DMS153 treated with DMSO at 0.1 percent for 48 hours (cell line): ENCODE measurements at regions not wholly inside any gene's neighbourhood (a gene's known extent, or its start where the extent isn't known, plus 50 kb on each side); places are given as distances from the start of the nearest gene placed in this dataset.

Experiments used
- DNase-seq: peaks from one replicate; lab custom pipeline; 2025; ENCODE audit not compliant: unreplicated experiment; lab: John Stamatoyannopoulos, UW

DNA sequence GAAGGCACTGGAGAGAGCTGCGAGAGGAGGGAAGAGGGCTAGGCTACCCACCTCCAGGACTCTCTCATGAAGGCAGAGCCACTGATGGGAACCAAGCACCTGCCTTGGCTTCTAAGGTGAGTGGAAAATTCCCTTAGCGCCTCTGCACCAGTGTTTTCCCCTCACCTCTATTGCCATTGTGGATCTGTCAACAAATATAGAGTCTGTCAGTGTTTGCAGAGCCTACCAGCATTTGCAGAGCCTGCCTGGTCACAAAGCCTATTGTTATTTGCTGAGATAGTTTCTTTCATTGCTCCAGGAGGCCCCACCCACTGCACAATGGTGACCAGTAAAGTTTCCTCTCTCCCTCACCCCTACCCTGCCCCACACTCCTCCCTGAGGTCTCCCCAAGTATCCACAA is 141.9 kb downstream of the MRPL14 start:
- DNase-seq: no peak

GRCh38 chr6:43984442-43985321 is 142.6 kb downstream of the MRPL14 start:
- DNase-seq: no peak

GRCh38 chr6:43983632-43984031 is 143.6 kb downstream of the MRPL14 start:
- DNase-seq: peak; percentile 47

DNA sequence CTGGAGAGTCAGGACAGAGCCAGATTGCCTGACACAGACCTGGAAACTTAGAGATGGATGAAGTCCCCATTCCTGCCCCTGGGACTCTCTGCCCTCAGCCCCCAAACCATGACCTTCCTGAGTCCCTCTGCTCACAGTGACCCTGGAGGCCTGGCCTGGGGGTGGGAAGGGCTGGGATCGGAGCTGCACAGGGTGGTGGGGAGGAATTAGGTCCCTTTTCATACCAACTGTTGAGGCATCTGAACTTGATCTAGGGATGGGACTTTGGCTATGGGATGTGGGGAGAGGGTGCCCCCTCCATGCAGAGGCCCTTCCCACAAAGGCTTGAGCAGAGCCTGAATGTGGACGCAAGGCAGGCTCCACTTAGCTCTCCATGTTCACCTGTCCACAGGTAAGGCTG is 144.1 kb downstream of the MRPL14 start:
- DNase-seq: no peak

DNA sequence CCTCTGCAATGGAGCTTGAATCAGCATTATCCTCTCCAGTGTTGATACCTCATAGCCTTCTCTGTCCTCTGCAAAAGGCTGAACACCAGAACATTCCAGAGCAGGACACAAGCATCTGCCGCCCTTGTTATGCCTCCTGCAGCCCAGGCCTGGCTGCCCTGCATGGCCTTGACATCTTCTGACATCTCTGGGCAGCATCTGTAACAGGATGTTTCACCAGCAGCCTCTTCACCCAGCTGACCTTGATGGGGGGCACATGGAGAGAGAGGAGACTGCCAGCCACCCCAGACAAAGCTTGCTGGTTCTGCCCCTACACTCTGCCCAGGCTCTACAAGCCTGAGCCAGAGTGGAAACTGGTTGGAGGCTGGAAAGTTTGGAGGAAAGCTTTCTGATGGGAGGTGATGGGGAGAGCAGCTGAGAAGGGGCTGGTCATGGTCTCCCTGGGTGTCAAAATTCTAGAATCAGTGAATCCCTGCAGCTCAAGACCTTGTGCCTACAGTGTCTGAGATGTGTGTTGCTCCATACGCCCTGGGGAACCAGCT is 145.1 kb downstream of the MRPL14 start:
- no peak for DNase-seq

DNA sequence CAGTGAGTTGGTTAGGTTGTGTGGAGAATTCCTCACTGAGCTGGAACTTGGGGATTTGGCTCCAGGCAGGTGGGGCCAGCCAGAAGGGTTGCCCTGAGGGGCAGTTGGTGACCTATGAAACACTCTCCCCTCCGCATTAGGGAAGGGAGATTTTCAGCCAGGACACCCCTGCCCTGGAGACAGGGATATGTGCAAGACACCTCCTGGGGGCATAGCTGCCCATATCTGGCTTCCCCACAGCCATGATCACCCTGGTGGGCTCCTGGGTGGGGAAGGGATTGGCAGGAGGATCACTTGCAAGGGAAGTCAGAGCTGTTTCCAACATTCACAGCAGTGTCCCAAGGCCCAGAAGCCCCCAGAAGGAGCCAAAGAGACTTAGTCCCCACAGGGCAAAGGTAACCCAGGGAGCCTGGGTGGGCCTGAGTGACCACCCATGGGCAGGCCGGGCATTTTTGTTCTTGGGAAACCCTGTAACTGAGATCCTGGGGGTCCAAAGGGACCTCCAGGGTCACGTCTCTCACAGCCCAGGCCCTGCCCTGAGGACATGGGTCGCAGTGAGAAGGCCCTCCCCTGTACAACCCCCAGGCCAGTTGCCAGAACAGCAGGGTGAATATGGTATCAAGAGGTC is 145.8 kb downstream of the MRPL14 start:
- no peak for DNase-seq

- no peak for DNase-seq
Measured at GRCh38 chr6:43980004-43980795, 147.1 kb downstream of the MRPL14 start.

DNA sequence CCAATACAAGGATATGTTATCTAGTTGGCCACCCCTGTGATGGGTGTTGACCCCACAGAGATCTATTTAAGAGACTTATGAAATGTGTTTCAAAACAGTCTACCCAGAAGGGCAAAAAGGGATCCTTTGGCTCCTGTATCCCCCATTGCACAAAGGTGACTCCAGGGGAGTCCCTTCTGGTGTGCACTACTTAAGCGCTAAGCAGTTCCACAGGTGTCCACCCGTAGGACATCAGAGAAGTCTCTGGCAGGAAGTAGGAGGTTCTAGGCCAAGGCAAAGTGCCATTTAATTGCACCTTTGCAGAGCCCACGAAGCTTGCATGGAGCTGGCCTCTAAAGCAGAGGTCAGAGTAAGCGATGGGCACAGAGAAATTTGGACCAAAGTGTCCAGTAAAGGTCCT is 147.7 kb downstream of the MRPL14 start:
- DNase-seq: no peak

- DNase-seq: no peak
Measured at GRCh38 chr6:43978473-43979346, 148.5 kb downstream of the MRPL14 start.

DNA sequence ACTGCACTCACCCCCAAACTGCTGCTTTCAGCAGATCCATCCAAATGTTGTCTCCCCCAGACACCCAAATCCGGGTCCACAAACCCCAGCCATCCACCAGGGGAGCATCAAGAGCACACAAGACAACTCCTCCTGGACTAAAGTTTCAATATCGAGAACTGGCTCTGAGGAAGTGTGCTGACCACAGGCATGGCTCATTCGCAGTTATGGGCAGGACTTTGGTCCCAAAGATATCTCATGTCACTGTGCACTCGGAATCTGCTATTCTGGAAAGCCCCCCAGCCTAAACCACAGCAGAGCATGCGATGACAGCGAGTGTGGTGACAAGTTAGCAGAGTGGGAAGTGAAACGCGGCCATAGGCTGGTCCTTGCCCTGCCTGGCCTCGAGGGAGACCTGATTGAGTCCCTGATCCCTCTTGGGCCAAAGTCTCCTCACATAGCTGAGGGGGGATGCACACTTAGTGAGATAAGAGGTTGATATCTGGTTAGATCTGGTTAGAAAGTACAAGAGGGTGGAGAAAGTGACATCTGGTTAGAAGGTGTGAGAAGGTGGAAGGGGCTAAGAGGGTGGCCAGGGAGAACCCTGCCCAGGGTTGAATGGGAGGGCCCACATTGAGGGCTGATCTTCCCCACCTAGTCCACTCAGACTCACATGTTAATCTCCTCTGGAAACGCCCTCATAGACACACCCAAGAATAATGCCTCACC is 149.7 kb downstream of the MRPL14 start:
- DNase-seq: no peak

DNA sequence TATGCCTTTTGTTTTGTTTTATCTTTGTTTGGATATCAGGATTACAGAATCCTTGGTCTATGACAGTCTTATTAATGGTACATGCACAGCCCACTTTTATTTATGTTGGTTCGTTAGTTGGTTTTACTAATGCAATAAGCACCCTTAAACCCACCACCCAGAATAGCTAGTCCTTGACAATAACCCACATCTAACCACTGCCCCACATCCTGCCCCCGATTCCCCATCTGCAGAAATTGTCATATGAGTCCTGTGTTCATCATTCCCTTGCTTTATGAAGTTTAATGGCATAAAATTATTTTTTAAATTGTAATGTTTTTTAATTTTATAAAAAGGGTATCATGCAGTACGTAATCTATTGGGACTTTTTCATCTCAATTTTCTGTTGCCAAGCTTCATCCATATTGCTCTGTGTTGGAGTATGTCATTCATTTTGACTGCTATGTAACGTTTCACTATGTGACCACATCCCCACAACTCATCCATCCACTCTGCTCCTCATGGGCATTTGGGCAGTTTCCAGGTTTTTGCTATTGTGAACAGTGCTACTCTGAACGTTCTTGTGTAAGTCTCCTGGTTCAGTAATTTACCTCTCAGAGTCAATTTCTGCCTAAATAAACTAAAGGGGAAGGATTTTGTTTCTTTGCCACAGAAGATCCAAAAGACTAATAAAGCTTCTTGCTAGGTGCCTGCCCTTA is 150.4 kb downstream of the MRPL14 start:
- no peak for DNase-seq

- no peak for DNase-seq
Measured at GRCh38 chr6:43974643-43975230, 152.5 kb downstream of the MRPL14 start.

DNA sequence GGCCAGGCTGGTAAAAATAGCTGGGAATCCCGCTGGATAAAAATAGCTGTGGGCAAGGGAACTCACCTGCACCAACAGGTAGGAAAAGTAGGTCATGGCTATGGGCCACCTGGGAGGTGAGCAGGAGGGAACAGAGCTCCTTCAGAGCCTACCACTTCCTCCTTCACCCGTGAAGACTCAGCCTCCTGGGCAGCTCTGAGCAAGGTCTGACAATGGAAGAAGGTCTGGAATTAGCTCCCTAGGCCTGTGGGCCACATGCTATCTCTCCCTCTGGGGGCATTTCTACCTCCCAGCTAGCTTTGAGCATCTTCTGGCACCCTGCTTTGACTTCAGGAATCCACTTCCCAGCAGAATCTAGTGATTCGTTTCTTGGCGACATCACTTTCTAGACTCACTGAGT is 153.9 kb downstream of the MRPL14 start:
- no peak for DNase-seq

DNA sequence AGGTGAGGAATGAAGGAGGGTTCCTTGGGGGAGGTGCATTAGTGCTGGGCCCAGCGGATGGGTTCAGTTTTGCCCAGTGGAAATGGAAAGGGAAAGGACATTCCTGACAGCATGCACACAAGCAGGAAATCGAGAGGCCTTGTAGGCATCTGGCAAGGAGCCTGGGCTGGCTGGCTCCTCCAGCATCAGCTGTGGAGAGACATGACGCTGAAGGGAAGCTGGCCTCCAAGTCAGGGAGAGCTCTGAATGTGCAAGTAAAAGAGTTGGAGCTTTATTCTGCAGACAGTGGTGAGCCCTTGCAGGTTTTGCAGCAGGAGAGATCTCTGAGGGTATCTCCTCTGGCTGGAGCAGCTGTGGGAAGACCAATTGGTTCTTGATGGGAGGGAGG is 154.3 kb downstream of the MRPL14 start:
- no peak for DNase-seq

DNA sequence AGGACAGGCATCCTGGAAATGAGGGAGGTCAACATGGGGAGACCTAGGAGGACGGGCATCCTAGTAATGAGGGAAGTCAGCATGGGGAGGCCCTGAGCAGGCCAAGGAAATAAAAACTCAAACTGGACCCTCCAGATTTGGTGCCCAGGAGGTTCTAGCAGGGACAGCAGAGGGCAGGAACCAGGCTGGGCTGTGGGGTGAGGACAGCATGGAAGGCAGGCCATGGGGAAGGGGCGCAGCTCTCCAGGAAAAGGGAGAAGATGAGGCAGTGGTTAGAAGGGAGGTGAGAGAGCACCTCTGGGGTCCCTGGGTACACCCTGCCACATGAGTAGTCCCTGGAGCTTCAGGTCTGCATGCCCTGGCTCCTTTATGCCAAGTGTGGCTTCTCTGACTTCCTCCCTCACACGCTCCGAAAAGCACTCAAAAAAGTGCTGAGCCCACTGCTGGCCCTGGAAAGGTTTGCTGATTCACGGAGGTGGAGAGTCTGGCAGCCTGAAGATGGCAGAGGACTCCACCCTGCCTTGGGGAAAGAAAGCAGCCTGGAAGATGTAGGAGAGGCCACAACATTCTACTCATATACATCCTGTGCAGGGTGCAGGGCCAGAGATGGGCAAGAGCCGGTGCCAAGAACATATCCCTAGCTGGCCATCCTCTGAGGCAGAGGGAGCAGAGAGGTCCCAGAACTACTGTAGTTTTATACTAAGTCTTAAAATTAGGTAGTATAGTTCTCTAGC is 154.9 kb downstream of the MRPL14 start:
- DNase-seq: no peak

- DNase-seq: no peak
Measured at GRCh38 chr6:43971776-43972126, 155.5 kb downstream of the MRPL14 start.

GRCh38 chr6:43970913-43971775 is 156.1 kb downstream of the MRPL14 start:
- DNase-seq: no peak
